ENCODE measurements at regions not wholly inside any gene's neighbourhood (a gene's known extent, or its start where the extent isn't known, plus 50 kb on each side); places are given as distances from the start of the nearest gene placed in this dataset.

DNA sequence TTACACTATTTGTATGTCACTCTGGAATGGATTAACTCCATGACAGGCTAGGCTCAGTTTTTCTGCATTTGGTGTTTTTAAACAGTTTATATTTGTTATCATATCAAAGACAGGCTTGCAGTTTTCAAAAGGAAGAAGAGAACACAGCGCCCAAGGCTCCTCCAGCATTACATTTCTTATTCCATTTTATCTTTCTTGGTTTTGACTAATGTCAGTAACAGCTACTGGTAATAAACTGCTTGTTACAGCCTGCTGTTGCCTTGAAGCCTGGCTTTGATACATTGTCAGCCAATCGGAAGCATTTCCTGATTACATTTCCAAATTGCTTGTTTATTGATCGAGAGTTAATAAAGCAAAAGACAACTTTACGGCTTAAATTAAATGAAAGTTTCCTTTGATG is 166.0 kb upstream of the MDFIC start:
- no peak for DNase-seq

DNA sequence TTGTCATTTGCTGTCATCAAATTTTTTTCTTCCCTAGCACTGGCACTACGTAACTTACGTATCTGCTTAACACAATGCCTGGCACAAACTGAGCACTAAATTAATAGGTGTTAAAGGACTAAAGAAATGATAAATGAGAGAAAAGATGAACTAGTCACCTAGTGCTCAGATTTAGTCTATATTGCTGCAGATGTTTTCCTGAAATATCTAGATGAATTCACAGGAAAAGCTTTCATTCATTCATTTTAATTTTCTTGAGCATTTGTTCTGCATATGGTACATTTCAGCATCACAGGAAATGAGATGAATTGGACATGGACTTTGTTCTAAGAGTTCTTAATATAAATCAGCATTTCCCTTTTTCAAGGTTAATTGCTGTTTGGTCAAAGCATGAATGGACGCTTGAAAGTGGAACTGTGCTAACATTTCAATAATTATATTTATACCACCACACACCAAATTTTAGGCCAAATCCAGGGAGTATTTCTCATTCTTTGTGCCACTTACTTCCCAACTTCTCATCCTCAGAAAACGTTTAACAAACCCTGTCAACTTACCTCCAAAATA is 163.2 kb upstream of the MDFIC start:
- DNase-seq: no peak

DNA sequence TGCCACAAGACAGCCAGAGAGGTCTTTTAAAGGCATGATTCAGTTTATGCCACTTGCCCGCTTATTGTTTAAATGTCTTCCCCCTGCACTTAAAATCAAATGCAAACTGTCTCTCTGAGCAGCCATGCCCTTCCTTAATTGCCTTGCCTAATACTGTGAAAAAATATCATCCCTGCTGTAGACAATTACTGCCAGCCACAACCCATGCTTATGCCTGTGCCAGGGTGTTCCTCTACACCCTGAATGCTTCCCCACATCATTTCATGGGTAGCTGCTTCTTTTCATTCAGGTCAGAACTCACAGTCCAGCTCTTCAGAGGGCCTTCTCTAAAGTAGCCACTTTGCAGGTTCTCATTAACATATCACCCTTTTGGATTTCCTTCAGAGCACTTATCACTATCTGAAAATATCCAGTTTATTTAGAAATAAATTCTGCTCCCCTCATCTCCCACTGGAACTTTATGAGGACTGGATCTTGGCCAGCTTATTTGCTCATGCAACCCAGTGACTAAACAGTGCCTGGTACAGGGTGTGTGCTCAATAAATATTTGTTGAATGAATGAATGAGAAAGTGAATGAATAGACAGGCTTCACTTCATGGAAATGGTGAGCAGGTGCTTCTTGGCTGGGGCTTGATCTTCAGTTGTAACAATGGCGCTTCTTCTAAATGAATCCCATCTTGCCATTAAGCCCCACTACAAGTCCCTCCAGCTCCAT is 162.4 kb upstream of the MDFIC start:
- DNase-seq: peak; percentile 91

DNA sequence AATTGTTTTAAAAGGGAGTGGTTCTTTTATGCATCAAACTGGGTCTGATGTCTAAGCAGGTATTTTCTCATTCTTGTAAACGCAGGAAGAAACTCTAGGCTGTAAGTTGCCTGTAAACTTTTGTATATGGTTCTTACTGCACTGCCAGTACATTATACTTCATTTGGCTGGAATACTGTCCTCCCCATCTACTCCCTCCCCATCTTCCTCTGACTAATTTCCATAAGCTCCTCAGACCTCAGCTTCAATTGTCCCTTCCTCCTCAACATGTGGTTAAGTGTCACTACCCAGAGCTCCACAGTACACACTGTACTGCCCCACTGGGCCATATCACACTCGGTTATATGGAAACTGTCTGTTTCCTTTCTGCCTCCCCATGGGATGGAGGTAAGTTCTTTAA is 161.4 kb upstream of the MDFIC start:
- no peak for DNase-seq

DNA sequence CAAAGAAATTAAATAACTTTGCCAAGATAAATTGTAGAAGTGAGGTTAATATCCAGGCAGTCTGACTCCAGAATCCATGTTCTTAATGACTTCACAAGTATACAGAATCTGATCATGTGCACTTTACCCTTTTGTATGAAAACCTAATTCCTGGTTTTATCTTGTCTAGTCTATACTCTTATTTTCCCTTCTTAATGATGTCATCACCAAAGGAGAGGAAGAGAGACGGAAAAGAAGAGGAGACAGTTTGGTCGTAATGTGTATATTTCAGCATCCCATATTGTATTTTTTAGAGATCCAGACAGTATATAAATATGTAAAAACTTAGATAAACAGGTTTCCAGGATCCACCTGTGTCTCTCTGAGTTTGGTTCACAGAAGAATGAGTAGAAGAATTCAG is 159.9 kb upstream of the MDFIC start:
- no peak for DNase-seq

DNA sequence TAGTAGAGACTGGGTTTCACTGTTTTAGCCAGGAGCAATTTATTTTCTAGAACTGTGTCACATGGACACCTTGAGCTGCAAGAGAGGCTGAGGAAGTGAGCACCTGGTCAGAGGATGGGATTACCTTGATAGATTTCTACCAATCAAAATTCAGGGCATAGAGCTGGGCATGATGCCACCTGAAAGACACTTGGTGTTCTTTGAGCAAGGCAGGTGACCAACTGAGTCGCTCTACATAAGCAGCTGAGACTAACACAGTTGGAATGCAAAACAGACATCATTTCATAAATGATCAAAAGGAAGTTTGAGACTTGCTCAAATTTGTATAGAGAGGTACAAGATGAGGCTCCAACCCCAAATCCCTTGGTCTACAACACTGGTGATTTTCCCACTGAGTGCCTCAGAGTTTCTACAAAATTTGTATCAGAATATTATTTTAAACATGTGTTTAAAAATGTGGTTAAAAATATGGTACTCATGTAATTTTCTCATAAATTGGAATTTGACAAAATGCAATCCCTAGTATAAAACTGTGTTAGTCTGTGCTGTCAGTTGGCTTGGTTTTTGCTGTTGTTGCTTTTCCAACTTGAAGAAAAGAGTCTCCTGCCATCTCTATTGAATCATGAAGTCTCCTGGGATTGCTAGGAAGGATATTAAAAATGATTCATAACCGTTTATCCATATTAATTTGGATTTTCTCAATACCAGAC is 156.4 kb upstream of the MDFIC start:
- no peak for DNase-seq

DNA sequence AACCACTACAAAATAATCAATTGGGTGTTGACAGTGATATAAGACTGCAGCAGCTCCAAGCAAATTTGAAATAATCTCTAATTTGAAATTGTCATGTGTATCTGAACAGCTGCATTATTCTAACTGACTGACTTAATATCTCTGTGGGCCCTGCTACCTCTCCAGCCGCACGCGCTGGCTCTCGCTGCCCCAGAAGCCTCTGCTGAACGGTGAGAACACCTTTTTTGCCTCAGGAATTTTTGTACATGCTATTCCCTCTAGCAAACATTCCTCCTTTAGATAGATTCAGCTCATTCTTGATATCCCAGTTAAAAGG is 155.9 kb upstream of the MDFIC start:
- DNase-seq: no peak

DNA sequence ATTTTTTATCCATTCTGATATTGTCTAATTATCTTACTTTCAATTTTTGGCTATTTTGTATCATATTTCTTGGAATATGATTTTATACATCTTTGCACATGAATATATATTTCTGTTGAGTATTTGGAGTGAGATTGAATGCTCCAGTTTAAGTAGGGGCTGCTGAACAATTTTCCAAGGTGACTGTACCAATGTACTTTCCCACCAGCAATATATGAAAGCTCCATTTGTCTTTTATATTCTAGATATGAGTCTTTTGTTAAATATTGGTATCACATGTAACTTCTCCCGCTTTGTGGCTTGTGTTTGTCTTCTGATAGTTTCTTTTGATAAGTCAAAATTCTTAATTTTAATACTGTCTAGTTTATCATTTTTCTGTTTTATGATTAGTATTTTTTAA is 144.6 kb upstream of the MDFIC start:
- no peak for DNase-seq

DNA sequence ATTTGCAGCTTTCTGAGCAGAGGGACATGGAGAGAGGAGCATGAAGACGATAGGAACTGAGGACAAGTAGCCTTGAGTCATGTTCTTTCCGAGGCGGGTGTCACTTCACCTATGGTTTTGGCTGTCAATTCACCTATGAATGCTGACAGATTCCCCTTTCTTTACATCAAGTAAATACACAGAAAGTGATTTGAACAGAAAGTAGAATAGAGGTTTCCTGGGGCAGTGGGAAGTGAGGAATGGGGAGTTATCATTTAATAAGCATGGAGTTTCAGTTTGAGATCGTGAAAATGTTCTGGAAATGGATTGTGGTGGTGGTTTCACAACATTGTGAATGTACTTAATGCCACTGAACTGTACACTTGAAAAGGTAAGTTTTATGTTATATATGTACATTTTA is 138.4 kb upstream of the MDFIC start:
- DNase-seq: no peak

DNA sequence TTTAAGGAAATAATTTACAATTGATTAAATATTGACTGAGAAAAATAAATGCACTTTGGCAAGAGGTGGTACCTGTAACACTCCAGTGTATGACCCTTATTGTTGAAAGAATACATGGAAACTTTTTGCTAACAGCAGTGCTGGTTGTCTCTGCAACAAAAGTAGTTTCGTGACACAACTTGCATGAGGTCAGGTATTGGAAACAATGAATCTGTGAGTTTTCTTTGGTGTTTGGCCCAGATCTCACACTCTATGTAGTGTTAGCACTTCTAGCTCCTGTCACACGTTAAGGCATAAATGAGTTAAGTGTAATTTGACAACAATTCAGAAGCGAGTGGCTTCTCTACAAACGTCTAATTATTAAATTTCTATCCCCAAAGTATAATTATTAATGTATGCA is 137.7 kb upstream of the MDFIC start:
- no peak for DNase-seq

DNA sequence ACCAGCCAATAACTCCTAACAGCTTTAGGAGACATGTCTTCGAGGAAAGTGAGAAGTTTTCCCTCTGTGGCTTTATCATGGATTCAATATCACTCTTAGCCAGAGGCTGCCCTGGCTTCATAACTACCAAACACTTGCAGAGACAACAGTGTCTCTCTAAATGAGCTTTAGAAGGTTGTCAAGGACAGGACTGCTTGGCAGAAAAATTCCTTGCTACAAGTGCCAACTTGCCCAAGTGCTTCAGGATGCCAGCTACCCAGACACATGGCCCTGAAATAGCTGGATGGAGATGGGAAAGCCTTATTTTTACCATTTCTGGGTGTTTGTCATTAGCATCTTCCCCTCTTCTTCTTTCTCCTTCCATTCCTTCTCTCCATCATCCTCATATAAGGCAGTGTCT is 137.1 kb upstream of the MDFIC start:
- no peak for DNase-seq

DNA sequence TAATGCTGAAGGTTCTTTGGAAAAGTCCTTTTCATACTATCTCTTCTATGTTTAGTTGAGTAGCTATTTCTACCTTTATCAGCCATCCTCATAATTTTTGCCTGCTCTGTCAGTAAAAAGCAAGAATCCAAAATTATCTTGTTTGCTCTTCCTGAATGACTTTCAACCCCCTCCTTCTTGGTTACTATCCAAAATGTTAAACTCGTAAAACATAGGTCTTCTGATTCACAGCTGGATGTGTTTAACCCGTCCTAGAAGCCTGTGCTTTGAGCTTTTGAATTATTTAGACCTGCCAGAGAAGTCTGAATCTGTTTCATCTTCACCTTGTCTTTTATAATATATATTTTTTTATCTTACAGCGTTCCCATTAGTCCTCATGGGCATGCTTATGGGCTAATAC is 136.4 kb upstream of the MDFIC start:
- DNase-seq: no peak

DNA sequence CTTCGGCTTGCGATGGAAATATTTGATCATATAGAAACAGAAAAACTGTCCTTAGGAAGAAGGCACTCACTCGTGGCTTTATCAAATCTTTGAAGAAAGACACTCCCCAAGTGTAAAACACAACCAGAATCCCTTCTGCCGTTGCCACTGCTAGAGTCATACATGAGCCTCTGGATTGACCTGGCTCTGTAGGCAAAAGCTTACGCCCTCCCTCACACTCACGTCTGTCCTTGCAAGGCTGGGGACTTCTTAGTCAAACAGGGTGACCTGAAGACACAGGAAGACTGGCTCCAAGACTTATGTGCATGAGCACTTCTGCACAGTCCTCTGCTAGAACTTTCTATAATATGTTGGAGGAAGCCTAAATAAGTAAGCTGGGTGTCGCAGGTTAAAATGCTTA is 135.4 kb upstream of the MDFIC start:
- DNase-seq: no peak

DNA sequence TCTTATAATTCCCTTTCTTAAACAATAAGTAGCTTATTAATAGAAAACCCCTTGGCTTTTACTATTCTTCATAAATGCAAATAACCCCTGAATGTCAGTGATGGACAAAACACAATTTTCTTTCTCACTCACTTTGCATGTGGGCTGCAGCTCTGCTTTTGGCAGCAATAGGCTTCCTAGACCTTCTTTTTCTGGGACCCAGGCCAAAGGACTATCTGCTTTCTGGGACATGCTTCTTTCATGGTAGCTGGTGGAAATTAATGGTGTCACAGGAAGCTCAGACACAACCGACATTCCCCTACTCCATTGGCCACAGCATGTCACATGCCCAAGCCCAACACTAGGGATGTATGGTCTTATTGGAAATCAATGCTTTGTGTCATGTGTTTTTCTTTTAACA is 134.3 kb upstream of the MDFIC start:
- DNase-seq: no peak

DNA sequence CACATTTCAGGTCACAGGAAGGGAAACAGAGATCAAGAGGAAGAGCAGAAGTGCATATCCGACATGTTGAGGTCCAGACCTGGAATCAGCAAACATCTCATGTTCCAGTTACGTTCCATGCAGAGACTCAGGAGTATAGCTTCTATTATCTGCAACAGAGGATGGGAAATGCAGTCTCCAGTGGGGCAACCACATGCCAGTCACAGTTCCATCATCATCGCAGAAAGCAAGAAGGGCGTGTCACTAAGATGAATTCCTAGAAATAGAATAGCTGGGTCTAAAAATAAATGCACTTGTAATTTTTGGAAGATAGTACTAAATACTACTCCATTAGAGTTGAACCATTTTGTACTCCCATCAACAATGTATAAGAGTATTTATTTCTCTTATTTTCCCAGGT is 133.2 kb upstream of the MDFIC start:
- no peak for DNase-seq

DNA sequence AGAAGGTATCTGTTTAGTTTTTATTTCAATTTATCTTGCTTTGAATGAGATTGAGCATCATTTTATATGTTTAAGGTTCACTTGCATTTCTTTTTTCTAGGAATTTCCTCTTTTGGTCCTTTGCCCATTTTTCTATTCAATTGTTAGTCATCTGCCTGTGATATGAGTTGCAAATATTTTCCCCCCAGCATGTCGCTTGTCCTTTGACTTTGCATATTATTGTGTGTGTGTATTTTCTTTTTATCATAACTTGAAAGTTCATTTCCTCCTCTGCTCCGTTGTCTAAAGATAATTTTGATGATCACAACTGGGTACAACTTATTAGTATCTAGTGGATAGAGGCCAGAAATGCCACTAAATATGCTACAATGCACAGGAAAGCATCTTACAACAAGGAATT is 132.7 kb upstream of the MDFIC start:
- no peak for DNase-seq

DNA sequence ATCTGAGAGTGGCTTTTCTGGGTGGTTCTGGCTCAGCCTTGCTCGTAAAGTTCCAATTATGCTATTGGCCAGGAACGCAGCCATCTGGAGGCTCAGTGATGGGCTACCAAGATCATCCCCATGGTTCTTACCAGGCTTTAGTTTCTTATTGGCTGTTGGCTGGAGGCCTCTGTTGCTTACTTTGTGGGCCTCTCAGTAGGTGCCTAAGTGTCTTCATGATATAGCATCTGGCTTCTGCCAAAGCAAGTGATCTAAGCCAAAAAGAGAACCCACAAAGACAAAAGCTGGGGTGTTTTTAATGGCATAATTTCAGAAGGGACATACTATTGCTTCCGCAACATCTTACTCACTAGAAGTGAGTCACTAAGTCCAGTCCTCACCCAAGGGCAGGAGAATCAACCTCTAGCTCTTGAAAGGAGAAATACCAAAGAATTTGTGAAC is 132.0 kb upstream of the MDFIC start:
- no peak for DNase-seq

DNA sequence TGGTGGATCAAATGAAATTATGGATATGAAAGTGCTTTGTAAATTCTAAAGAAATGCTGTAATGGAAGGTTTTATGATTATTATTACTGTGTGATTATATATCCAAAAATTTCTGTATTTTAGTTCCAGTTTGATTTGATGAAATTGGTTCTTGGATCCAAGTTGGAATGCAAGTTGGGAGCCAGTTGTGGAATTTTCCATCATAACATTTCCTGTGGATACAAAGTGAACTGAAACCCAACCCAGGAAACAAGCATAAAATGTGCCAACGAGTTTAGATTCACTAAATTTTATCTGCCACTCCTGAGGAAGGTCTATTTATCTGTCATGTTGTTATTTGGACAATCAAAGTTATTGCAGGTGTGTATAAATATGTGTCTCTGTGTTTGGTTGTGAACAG is 131.4 kb upstream of the MDFIC start:
- DNase-seq: no peak

DNA sequence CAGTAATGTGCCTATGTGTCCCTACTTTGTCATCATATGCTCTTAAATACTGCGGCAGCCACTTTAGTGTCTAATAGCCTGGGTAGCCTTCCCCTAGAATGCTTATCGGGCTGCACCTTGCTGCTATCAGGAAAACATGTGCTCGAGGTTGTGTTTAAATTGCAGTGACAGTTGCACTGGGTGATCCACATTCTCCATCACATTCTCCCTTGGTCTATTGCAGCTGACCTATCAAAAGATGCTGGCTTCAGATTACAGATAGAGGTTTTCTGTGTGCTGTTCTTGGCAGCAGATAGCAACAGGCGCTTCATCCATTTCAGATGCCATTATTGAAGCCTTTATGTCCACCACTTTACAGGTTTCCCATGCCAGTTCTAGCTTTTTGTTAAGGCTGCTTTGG is 130.1 kb upstream of the MDFIC start:
- DNase-seq: no peak

DNA sequence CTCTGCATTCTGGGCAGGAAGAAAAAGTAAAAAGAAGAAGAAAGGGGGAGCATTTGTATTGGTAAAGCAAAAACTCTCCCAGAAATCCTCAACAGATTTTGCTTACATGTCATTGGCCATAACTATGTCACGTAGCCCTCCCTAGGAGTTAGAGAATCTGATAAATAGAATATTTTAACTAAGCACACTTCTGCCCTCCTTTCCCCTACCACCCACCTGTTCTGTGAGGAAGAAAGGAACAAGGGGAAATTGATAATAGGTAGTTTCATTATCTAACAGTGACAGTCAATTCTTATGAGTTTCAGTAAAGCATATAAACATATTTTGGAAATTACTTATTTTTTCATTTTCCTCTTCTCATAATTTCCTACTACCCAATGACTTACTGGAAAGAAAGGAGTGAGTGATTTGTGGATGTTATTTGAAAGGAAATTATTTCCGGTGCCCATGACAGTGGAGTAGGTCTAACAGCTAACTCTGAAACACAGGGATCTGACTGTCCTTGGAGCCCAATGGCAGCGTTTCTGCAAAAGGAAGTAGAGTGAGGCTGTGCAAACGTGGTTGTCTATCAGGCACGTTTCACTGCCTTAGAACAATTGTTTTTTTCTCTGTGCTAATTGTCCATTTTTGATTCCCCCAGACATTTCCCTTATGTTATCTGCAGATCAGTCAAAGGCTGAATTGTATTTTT is 128.6 kb upstream of the MDFIC start:
- DNase-seq: no peak

DNA sequence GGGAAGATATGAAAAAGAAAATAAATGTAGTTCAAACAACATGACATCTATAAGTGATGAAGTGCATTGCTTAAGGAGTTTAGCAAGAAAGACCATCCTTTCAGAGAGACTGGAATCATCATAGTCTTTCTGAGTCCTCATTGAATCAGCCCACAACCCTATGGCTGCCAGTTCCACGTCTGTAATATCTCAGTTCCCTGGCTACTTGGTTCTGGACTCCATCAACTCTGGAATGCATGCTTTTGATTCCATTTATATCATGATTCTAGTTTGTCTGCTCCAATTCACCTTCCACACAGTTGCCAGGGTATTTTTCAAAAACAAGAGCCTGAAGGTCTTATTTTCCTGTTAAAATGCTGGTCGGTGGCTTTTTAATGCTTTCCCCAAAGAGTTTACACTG is 126.4 kb upstream of the MDFIC start:
- no peak for DNase-seq

DNA sequence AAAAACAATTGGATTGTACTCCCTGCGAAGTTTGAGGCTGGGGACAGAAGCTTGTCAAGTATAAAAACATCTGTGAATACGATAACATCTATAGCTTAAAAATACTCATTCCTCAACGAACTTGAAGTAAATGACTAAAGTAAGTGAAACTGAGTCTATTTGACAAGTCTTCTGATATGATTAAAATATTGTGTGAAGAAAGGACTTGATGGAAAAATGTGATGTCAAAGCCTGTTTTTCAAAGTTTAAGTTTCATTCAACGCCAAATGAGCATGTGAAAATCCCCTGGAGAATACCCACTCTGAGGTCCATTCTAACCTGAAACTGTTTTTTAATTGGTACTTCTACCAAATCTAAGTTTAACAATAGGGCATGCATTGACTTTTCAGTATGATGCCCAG is 122.3 kb upstream of the MDFIC start:
- no peak for DNase-seq

DNA sequence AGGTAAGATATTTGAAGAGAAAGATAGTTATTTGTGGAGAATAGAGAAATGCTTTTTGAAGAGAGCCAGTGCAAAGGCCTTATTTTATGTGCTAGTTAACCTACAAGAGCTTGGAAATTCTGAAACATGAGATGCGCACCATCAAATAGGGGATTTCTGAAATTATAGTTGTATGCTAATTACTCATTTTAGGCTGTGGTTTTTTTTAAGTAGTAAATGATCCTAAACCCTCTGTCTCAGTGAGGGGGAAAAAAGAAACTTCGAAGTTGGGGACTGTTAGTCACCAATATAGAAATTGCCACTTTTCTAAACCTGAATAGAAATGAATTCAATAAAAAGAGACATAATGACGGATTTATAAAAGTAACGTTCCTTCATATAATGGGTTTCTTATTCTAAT is 119.3 kb upstream of the MDFIC start:
- DNase-seq: no peak

DNA sequence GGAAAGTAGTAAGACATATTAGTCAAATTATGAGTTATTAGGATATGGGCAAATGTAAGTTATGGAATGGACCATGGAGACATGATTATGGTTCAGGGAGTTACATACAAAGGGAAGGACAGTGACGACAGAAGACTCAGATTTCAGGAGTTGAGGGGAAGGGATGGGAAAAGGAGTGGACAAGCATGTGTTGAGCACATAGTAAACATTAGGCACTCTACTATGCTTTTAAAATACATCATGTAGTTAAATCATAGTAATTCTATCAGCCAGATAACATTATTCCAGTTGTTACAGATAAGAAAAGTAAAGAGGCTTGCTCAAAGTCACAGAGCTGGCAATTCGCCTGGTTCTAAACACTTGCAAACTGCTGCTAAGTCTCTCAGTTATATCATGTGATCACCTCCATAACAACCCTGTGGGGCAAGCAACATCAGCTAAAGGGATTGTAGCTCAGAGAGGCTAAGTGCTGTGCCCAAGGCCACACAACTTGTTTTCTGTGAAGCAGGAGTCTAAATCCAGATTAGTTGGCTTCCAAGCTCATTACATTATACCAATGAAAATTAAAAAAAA is 115.2 kb upstream of the MDFIC start:
- DNase-seq: no peak

All from NCI-H345 (cell line).